ENCODE measurements at regions not wholly inside any gene's neighbourhood (a gene's known extent, or its start where the extent isn't known, plus 50 kb on each side); places are given as distances from the start of the nearest gene placed in this dataset.

GRCh38 chr13:95382916-95383315 lies 81.7 kb upstream of the ABCC4 start:
- TF ChIP-seq CTCF (IDR thresholded peaks at IDR 0.05; ENCODE audit: insufficient read depth, low read depth, low read length) (no peak), EZH2 (IDR thresholded peaks at IDR 0.05; ENCODE audit: insufficient read depth, low read length) (no peak)
